DLD1 (cell line): ENCODE measurements at regions not wholly inside any gene's neighbourhood (a gene's known extent, or its start where the extent isn't known, plus 50 kb on each side); places are given as distances from the start of the nearest gene placed in this dataset.

Experiments used
- in situ Hi-C: cut with HindIII; loops from 2 replicates; pipeline ENCODE4 v1.10.0; 2017; ENCODE audit warnings: low sequenced_read_pairs

DNA sequence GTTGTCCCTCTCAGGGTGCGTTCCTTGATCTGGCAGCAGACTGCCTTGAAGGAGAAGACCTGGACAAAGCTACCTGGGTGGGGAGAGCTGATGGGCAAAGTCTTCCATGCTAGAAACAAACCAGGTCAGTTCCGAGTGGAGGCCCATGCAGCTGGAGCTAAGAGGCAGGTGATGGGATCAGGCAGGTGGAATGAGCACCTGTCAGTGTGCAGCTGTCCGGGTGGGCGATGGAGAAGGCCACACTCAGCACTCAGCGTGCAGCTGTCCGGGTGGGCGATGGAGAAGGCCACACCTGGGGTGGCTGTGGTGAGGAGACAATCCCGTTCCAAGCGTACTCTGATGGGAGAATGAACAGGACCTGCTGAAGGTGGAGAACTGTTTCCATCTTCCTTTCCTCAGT, 237.3 kb upstream of the MYT1L start:
- in situ Hi-C loops: no loop called here

DNA sequence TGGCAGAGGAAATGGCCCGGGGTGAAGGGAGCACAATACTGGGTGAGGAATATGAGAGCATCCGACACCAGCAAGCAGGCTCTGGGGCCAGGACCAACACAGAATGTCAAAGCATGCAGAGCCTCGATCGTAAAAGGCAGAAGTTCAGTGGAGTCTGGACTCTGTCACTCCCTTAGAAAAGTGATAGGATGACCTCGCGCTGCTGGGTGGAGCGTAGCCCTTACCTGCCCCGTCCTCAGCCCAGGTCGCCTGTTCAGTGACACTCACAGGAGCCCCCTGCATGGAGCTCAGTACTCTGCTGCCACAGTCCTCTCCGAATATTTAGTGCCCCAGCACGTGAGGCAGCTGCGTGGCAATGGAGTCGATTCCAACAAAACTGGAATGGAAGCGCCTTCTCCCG, 236.7 kb upstream of the MYT1L start:
- in situ Hi-C loops: no loop called here

- in situ Hi-C loops: no loop called here
Observed at GRCh38 chr2:2566396-2567323, 235.6 kb upstream of the MYT1L start.

DNA sequence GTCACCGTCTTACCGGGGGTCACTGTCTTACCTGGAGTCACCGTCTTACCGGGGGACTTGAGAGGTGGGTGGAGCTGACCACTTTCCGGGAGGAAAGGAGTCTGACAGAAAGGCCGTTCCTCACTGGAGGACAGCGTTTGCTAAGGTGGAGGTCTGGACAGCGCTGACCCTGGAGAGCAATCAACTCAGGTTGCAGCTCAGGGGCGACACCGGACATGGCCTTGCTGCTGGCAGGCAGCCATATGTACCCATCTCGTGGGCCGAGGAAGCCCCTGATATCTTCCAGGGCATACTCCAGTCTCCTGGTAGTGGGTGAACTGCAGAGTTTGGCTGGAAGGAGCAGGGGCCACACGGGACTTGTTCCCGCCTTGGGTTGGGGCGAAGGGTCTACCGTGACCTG, 234.6 kb upstream of the MYT1L start:
- in situ Hi-C loops: no loop called here

GRCh38 chr2:2564300-2565078, 233.4 kb upstream of the MYT1L start:
- in situ Hi-C loops: no loop called here

DNA sequence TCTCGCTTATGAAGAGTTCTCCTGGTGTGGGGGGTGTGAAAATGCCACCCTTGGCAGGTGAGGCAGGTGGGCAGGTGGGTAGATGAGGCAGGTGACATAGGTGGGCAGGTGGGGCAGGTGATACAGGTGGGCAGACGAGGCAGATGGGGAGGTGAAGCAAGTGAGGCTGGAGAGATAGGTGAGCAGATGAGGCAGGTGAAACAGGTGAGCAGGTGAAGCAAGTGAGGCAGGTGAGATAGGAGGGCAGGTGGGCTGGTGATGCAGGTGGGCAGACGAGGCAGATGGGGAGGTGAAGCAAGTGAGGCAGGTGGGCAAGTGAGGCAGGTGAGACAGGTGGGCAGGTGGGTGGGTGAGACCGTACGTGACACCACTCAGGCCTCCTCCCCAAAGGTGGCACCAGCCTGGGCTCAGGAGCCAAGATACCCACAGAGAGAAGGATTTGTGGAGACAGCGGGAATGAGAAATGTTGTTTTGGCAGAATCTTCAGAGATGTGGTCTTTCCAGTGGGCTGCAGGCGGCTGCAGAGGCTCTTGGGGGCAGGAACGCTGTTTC, 232.3 kb upstream of the MYT1L start:
- in situ Hi-C loops: no loop called here

DNA sequence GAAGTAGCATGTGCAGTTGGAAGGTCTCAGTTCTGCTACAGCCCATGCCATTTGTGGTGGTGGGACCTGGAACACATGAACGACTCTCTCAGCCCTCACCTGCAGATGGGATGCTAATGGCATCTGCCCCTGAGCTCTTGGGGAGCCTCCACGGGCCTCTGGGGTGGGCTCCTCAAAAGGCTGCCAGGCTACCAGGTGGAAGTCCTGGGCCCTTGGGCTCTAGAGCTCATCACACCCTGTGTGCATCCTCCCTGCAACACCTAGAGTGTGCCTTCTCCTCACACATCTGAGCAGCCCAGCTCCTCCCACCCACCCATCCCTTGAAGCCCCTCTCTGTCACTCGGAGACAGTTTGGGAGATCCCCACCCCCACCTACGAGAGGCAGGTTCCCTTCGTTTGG, 231.8 kb upstream of the MYT1L start:
- in situ Hi-C loops: no loop called here

DNA sequence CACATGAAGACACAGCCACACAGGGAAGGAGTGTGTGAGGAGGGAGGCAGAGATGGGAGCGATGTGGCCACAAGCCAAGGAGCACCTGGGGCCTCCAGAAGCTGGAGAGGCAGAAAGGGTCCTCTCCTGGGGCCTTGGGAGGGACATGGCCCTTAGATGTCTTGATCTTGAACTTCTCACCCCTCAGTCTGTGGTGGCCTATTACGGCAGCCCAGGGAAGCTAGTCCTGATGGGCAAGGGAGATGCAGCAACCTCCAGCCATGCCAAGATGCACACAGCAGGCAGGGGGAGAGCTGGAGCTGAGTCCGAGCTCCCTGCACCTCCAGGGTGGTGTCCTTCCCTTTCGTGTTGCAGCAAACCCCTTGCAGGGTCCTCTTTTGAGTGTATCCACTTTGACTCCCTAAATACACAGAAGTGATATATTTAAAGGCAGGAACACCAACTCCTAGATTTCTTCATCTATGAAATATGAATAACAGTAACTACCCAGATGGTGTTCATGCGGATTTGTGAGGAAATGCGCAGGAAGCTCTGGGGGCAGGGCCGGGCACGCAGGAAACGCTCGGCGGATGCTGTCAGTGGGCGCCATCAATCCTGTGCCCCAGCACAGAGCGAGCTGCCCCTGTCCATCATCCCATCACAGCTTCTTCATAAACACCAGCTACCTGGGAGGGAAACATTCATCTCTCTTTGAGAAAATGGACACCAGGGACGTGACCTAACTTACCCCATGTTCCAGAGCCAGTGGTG, 230.4 kb upstream of the MYT1L start:
- in situ Hi-C loops: no loop called here

DNA sequence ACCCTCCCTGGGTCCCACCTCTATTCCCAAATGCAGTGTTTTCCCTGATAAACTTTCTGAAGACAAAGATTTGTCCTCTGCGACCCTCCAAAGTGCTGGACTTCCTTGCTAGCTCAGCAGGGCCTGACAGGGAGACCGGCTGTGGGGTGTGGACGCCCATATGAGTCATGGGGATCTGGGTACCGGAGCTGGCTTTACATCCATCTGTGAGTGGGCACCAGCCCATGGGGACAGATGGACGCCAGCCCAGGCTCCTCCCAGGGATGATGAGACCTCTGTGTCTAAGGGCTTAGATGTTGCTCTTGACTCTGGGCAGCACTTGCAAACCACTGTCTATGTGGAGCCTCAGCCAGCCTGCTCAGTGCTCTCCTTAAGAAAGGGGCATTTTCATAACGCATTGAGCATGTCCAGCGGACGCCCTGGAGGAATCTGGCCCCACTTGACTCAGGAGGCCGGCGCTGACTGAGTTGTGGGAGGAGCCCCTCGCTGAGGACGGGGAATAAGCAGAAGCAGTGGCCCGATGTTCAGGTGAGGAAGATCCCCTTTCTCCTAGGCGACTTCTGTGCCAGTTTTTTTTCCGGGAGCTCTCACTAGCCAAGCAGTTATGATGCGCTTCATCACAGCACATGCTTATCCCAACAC, 229.4 kb upstream of the MYT1L start:
- in situ Hi-C loops: no loop called here

DNA sequence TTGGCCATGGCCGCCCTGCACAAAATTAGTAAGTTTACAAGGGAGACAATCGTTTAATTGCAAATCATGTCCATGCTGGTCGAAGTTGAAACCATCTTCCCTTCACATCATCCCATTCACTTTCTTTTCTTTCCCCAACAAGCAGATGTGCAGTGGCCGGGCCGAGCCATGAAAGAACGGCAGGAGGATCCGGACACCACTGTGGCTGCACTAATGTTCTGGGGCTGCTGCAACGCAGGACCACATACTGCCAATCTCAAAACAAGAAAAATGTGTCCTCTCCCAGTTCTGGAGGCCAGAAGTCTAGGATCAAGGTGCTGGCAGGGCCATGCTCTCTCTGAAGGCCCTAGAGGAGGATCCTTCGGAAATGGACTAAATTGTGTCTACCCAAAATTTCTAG, 227.4 kb upstream of the MYT1L start:
- in situ Hi-C loops: no loop called here

DNA sequence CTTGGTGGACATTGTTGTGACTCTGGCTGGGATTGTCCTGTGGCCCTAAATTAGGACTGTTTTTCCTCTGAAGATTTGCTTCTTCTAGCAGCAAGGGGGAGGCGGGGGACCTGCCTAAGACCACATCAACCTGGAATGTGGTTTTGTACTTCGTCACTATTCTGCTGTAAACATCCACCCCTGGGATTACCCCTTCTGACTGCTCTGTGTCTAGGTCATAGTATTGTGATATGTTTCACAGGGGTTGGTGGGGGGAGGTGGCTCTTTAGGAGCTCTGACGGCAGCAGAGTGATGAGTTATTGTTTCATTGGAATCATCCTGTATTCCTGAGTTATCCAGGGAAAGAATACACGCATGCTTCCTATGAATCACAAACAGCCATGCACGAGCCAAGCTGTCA, 226.4 kb upstream of the MYT1L start:
- in situ Hi-C loops: no loop called here

GRCh38 chr2:2550856-2551255, 219.8 kb upstream of the MYT1L start:
- in situ Hi-C loops: no loop called here

- in situ Hi-C loops: no loop called here
Observed at GRCh38 chr2:2547911-2548310, 216.8 kb upstream of the MYT1L start.

DNA sequence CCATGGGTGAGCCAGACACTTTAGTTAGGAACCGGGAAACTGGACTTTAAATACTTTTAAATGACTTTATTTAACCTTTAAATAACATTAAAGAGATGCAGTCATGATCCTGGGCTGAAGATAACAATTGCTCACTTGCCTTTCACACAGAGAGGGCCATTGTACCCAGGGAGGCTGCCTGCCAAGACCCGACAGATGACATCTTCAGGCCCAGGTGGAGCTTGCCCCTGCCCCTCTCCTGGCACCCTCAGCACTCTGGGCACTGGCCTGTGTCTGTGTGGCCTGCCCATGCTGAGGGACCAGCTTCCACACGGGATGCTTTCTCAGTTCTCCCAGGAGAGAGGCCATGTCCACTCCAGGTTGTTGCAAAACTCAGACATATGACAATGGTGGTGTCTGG, 216.4 kb upstream of the MYT1L start:
- in situ Hi-C loops: no loop called here

DNA sequence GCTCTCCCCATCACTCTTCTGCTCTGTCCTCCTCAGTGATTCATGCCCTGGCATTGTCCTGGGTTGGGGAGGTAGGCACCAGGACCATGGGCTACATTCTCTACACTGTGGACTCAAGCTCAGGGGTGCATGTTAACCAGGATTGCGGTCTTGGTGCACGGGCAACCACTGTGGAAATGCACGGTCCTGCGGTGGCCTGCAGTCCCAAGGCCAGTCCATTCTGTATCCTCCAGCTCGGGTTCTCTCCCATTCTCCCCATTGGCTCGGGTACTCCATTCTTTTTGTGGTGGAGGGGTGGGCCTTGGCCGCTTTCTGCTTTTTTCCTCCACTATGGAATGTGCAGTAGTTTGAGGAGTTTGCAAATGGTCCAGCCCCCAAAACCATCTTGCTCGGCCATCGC, 215.0 kb upstream of the MYT1L start:
- in situ Hi-C loops: no loop called here

DNA sequence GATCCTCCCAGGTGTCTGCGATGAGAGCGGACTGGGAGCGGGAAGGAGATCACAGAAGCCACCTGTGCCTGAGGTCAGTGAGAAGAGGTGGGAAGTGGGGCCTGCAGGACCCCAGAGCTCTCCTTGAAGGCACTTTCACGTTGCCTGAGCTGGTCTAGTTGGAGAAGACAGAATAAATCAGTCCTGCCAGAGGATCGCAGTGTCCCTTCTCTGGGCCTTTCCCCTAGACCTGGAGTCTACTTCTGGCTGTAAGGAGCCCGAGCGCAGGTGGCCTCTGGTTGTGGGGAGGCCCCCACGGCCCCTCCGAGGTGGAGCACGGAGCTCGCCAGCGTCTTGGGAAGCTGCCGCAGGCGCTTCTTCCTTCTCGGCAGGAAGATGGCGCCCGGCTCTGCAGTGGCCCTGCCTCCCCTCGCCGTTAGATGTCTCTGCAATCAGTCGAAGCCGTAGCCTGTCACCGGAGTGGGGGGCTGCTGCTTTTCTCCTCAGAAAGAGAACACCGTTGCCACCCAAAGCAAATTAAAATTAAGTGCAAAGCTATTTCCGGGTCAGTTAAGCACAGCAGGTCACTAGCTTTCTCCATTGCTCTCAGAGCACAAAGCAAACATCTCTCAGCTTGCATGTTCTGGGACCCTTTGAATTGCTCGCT, 212.0 kb upstream of the MYT1L start:
- in situ Hi-C loops: no loop called here

- in situ Hi-C loops: no loop called here
Observed at GRCh38 chr2:2542316-2542715, 211.2 kb upstream of the MYT1L start.

DNA sequence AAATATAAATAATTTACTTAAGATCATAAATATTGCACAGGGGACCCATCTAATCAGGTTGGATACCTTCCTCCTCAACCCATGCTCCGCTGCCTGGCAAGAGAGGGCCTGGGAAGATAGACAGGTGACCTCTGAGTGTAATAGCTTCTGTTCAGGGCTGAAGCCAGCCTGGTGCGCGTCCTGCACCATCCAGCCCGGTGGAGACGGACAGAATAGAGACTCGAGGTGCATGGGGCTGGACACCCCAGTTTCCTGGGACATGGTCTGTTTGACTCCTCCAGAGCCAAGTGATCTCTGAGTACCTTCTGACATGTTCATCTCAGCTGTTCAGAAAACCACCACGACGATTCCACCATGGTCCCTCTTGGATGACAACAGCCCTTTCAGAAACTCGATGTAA, 209.3 kb upstream of the MYT1L start:
- in situ Hi-C loops: no loop called here

GRCh38 chr2:2536416-2537056, 205.5 kb upstream of the MYT1L start:
- in situ Hi-C loops: no loop called here

DNA sequence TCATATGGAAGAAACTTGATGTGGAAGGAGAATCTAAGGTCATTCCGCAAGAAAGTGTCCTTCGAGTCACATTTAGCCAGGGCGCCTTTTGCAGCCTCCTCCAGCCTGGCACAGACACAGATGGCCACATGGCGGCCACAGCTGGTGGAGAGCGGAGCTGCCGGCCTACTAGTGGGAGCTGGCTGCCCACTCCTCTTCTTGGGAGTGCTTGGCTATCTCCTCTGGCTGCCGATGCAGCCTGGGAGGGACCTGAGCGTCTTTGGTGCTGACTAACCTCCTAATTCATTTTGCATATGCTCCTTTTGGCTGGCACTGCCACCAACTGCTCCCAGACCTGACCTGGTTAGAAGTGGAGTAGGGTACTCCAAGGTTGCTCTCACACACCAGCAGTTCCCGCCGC, 199.3 kb upstream of the MYT1L start:
- in situ Hi-C loops: no loop called here
